HG03280 (cell line): ENCODE measurements at regions not wholly inside any gene's neighbourhood (a gene's known extent, or its start where the extent isn't known, plus 50 kb on each side); places are given as distances from the start of the nearest gene placed in this dataset.

ENCODE experiments used
- ATAC-seq: cut with Tn5 transposase; IDR thresholded peaks from one replicate; pipeline ENCODE4 v1.9.1; 2021; ENCODE audit warnings: mild to moderate bottlenecking, moderate library complexity; ENCODE audit not compliant: unreplicated experiment

GRCh38 chr2:136582628-136583205 is 182.6 kb upstream of the THSD7B start:
- ATAC-seq, result no peak

- no peak for ATAC-seq
These were observed 193.0 kb upstream of the THSD7B start for GRCh38 chr2:136572335-136572734.

GRCh38 chr2:136557203-136557602 is 208.1 kb upstream of the THSD7B start:
- ATAC-seq, result no peak

- no peak for ATAC-seq
These were observed 215.2 kb upstream of the THSD7B start for GRCh38 chr2:136550181-136550580.

- no peak for ATAC-seq
These were observed 226.0 kb upstream of the THSD7B start for GRCh38 chr2:136539355-136539754.

GRCh38 chr2:136538489-136538888 is 226.9 kb upstream of the THSD7B start:
- ATAC-seq, result no peak

GRCh38 chr2:136534811-136535210 is 230.5 kb upstream of the THSD7B start:
- no peak for ATAC-seq

- ATAC-seq, result no peak
These were observed 233.2 kb upstream of the THSD7B start for GRCh38 chr2:136532171-136532570.

GRCh38 chr2:136531731-136532130 is 233.6 kb upstream of the THSD7B start:
- ATAC-seq, result no peak

GRCh38 chr2:136530146-136530545 is 235.2 kb upstream of the THSD7B start:
- ATAC-seq, result no peak

GRCh38 chr2:136527560-136527959 is 237.8 kb upstream of the THSD7B start:
- ATAC-seq, result no peak

GRCh38 chr2:136522724-136523123 is 242.6 kb upstream of the THSD7B start:
- ATAC-seq, result no peak

- ATAC-seq, result no peak
These were observed 247.6 kb upstream of the THSD7B start for GRCh38 chr2:136517716-136518115.

- ATAC-seq, result no peak
These were observed 255.1 kb upstream of the THSD7B start for GRCh38 chr2:136510244-136510643.

- no peak for ATAC-seq
These were observed 259.9 kb upstream of the THSD7B start for GRCh38 chr2:136505462-136505861.

- no peak for ATAC-seq
These were observed 262.7 kb upstream of the THSD7B start for GRCh38 chr2:136502660-136503059.

- no peak for ATAC-seq
These were observed 267.6 kb upstream of the THSD7B start for GRCh38 chr2:136497709-136498108.

GRCh38 chr2:136496966-136497365 is 268.4 kb upstream of the THSD7B start:
- no peak for ATAC-seq

GRCh38 chr2:136495636-136496035 is 269.7 kb upstream of the THSD7B start:
- ATAC-seq, result no peak

GRCh38 chr2:136492901-136493300 is 272.4 kb upstream of the THSD7B start:
- ATAC-seq, result no peak

GRCh38 chr2:136490100-136490499 is 275.2 kb upstream of the THSD7B start:
- no peak for ATAC-seq

- no peak for ATAC-seq
These were observed 277.9 kb upstream of the THSD7B start for GRCh38 chr2:136487421-136487820.

- ATAC-seq, result no peak
These were observed 279.2 kb upstream of the THSD7B start for GRCh38 chr2:136486115-136486514.
